BJ (cell line): ENCODE measurements at regions not wholly inside any gene's neighbourhood (a gene's known extent, or its start where the extent isn't known, plus 50 kb on each side); places are given as distances from the start of the nearest gene placed in this dataset.

Experiments used
- CTCF ChIA-PET: fragments of 350-600 bp; formaldehyde crosslinking; extraction: SDS; loops from one replicate; lab custom pipeline; 2021; ENCODE audit warnings: antibody characterized with exemption, inconsistent platforms; lab: Yijun Ruan, JAX
- POLR2A ChIA-PET: fragments of 300-600 bp; sonication (Branson Sonifier 250); formaldehyde crosslinking; extraction: SDS; loops from one replicate; lab custom pipeline; 2021; ENCODE audit warnings: antibody characterized with exemption; lab: Charles Lee
- DNase-seq: peaks from one replicate; pipeline ENCODE4 v3.0.0-alpha.2; 2011; ENCODE audit warnings: low read depth
- H3K27me3 ChIP-seq: 2 replicates; pipeline ENCODE4 v1.6.0; 2011; ENCODE audit warnings: low read length; ENCODE audit not compliant: control insufficient read depth, insufficient read depth
- H3K36me3 ChIP-seq: 2 replicates; pipeline ENCODE4 v1.5.1; 2011; ENCODE audit warnings: low read length; ENCODE audit not compliant: control insufficient read depth, insufficient read depth
- H3K4me3 ChIP-seq: 2 replicates; pipeline ENCODE4 v1.5.1; 2011; ENCODE audit warnings: low read depth, mild to moderate bottlenecking, control low read depth, low read length
- TF ChIP-seq, protein P1 (sequence below): IDR thresholded peaks from 2 replicates; pipeline ENCODE4 v1.5.1; 2011; ENCODE audit warnings: low read depth, mild to moderate bottlenecking, control low read depth, inconsistent platforms, low read length, moderate library complexity; ENCODE audit not compliant: insufficient read depth

DNA sequence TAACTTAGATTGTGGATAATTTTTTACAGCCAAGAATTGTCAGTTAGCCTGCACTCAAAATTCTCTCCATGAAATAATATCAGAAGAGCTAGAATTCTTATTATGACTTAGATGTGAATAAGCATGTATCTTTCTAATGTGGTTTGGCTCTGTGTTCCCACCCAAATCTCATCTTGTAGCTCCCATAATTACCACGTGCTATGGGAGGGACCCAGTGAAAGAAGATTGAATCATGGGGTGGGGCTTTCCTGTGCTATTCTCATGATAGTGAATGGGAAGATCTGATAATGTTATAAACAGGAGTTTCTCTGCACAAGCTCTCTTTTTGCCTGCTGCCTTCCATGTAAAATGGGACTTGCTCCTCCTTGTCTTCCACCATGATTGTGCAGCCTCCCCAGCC lies 176.8 kb downstream of the MAT2B start:
- no peaks in the 10 kb centered on the region for H3K36me3 ChIP-seq
- no peaks in the 10 kb centered on the region for H3K27me3 ChIP-seq
- POLR2A ChIA-PET, result no interaction called here
- CTCF ChIA-PET, result interaction anchor here (1.2 kb wide), 1 partner anchor 14 kb away, joined by 4 read pairs; no protein-coding TSS in a partner anchor
- TF ChIP-seq, protein P1, sequence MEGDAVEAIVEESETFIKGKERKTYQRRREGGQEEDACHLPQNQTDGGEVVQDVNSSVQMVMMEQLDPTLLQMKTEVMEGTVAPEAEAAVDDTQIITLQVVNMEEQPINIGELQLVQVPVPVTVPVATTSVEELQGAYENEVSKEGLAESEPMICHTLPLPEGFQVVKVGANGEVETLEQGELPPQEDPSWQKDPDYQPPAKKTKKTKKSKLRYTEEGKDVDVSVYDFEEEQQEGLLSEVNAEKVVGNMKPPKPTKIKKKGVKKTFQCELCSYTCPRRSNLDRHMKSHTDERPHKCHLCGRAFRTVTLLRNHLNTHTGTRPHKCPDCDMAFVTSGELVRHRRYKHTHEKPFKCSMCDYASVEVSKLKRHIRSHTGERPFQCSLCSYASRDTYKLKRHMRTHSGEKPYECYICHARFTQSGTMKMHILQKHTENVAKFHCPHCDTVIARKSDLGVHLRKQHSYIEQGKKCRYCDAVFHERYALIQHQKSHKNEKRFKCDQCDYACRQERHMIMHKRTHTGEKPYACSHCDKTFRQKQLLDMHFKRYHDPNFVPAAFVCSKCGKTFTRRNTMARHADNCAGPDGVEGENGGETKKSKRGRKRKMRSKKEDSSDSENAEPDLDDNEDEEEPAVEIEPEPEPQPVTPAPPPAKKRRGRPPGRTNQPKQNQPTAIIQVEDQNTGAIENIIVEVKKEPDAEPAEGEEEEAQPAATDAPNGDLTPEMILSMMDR, result no peak
- no peak for DNase-seq
- no peak overlapping the region for H3K4me3 ChIP-seq

DNA sequence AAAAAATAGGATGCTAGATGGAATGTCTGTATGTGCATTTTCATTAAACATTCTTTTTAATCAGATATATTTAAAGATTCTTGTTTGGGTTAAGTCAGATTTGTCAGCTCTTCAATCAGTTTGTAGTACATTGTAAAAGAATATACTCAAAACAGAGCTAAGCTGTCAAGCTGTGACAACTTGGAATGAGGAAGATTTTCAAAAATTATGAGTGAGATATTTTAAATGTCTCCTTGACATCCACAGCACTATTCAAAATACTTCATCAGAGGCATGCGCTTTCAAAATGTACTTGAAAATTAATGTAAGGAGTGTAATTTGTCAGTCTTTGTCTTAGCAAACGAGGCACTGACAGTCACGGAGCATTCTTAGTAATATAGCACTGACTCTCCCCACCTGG lies 182.0 kb downstream of the MAT2B start:
- no peak overlapping the region for H3K4me3 ChIP-seq
- TF ChIP-seq, protein P1, result no peak
- no peak for DNase-seq
- H3K36me3 ChIP-seq, result no peaks in the 10 kb centered on the region
- CTCF ChIA-PET, result interaction anchor here (0.6 kb wide), 1 partner anchor 318 kb away, joined by 3 read pairs; no protein-coding TSS in a partner anchor
- POLR2A ChIA-PET, result no interaction called here
- no peaks in the 10 kb centered on the region for H3K27me3 ChIP-seq

DNA sequence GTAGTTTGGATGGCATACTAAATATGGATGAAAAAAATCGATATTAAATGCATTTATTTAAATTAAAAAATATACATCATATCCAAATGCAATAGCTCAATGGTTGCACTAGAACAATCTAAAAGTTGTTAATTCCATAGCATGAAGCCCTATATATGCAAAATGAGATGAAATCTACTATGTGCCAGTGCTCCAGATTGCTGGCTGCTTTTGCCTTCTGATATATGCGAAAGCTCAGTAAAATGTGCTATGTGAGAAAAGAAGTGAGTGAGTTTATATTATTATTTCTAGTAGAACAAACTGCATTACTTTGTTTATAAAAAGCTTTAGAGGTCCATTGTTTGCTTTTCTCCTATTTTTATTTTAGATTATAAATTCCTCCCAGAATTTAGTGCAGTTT lies 186.7 kb downstream of the MAT2B start:
- Histone ChIP-seq H3K27me3 (no peaks in the 10 kb centered on the region), H3K36me3 (no peaks in the 10 kb centered on the region), H3K4me3 (no peak overlapping the region)
- TF ChIP-seq, protein P1, result no peak
- no peak for DNase-seq
- ChIA-PET CTCF (interaction anchor here (2.2 kb wide), 1 partner anchor 812 kb away, joined by 10 read pairs; no protein-coding TSS in a partner anchor), POLR2A (no interaction called here)

DNA sequence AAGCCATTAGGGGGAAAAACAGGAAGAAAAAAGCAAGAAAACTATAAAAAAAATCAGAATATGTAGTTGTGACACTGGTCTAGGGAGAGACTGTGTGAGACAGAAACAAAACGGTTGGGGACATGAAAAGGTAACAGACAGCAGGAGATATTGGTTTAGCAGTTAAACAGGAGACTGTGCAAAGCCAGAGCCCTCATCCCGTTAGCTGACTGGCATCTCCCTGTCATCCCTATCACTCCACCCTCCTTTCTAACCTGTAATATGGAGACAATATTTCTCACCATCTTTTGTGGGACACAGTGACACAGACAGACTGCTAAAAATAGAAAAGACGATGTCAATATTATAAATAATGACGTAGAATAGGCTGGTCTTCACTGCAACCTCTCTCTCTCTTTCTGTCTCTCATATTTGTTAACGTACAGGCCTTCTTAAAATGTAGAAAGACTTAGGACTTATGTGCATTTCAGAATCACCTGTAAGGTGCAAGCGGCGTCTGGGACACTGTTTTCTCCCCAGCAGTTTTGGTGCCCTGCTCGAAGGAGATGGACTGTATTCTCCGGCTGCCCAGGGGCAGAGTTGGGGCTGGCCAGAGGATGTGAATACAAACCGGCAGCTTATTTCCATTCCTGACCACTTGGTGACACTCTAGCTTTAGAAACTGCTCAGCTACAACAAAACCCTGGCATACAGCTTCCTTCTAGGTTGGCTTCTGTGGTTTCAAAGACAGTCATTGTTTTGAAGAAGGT lies 190.6 kb downstream of the MAT2B start:
- POLR2A ChIA-PET, result no interaction called here

DNA sequence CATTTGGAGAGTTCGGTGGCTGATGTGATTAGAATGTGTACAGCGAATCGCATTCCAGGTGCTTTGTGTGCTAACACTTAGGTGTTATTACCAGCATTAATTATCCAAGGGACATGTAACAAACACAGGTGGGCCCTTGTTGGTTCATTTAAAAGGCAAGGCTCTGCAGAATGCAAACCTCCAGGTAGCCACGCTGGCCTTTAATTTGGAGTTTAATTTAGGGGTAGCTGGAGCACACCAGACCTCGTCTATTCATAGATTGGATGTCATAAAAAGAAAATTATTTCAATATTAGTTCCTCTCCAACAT lies 191.1 kb downstream of the MAT2B start:
- TF ChIP-seq, protein P1, result no peak
- H3K4me3 ChIP-seq, result no peak overlapping the region
- H3K36me3 ChIP-seq, result no peaks in the 10 kb centered on the region
- ChIA-PET CTCF (interaction anchor here (0.9 to 5.2 kb wide), 11 partner anchors 10 to 1511 kb away, joined by 3 to 47 read pairs (median 4); no protein-coding TSS in a partner anchor), POLR2A (no interaction called here)
- no peaks in the 10 kb centered on the region for H3K27me3 ChIP-seq
- DNase-seq, result no peak

More for the DNA sequence above, 190.6 kb downstream of the MAT2B start:
- TF ChIP-seq, protein P1, result peak; percentile 77
- CTCF ChIA-PET, result interaction anchor here (0.6 to 5.2 kb wide), 12 partner anchors 9 to 1511 kb away, joined by 3 to 47 read pairs (median 4); no protein-coding TSS in a partner anchor
- Histone ChIP-seq H3K4me3 (no peak overlapping the region), H3K27me3 (no peaks in the 10 kb centered on the region), H3K36me3 (no peaks in the 10 kb centered on the region)
- DNase-seq, result peak; percentile 16
